ENCODE measurements at regions not wholly inside any gene's neighbourhood (a gene's known extent, or its start where the extent isn't known, plus 50 kb on each side); places are given as distances from the start of the nearest gene placed in this dataset.
"Not testable (repeated sequence)": the region's sequence is repeated elsewhere in the genome, so short reads cannot be mapped to it uniquely, and the experiment has no call there.

DNA sequence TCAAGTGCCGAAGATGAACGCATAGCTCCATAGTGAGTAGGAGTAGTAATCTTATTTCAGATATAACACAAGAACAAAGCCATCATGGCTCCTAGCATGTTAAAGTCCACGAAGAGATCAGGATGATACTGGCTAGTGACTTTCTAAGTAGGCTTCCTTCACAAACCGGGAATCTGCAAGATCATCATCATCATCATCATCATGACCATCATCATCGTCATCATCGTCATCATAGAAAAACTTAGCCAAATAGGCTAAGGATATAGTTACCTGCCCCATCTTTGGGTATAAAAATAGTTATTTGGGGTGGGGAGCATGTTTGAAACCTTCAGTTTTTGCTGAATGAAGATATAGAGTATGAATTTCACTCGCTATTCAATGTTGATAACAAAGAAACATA is 57.9 kb downstream of the PYDC2 start:
- DNase-seq = no peak

DNA sequence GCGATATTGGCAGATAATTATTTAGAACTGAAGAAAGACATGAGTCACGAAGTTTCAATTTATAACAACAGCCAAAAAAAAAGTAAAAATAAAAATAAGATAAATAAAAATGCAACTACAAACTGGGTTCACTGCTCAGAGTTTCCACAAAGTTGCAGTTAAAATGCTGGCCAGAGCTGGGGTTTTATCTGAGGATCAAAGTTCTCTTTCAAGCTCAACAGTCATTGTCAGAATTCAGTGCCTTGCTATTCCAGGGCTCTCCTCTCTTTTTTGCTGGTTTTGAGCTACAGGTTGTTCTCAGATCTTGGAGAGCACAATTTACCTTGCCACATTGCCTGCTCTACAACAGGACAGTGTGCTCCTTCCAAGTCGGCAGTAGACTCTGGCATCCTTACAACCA is 60.1 kb downstream of the PYDC2 start:
- no peak for DNase-seq

DNA sequence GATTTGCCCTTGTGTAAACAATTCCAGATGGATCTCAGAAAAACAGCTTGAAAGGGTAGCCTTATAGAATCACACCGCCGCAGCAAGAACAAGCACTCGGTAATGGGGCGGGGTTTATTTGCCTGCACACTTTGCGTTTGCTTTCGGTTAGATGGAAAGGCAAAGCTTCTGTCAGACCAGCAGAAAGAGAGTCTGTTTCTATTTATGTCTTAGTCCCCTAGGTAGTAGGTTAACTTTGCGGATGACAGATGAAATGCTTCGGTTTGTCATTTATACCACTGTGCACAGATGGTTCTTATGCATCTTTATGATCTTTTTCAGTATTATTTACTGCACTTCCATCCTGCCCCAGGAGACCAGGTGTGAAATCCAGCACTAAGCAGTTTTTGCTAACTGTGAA is 62.2 kb downstream of the PYDC2 start:
- no peak for DNase-seq

DNA sequence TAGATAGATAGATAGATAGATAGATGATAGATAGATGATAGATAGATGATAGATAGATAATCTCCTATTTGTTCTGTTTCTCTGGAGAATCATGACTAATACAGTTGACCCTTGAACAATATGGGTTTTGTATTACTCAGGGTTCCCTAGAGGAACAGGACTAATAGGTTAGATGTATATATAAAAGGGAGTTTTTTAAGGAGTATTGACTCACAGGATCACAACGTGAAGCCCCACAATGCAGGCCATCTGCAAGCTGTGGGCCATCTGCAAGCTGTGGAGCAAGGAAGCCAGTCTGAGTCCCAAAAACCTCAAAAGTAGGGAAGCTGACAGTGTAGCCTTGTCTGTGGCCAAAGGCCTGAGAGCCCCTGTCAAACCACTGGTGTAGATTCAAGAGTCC is 67.6 kb downstream of the PYDC2 start:
- DNase-seq = no peak

DNA sequence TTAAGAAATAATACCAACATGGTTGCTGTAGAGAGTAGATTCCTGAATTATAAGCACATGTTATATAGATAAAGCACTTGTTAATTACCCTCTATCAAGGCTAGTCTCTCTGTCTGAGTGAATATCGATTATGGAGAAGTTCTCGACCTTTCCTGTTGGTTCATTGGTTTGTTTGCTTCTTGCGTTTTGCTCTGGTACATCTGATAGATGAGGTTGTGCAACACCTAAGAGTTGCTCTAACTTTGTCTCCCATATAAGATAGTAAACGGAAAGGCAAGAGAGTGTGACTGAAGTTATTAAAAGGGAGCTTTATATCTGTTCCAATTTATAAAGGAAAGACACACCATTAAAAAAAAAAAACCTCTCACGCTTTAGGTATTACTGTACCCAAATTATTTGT is 69.0 kb downstream of the PYDC2 start:
- no peak for DNase-seq

DNA sequence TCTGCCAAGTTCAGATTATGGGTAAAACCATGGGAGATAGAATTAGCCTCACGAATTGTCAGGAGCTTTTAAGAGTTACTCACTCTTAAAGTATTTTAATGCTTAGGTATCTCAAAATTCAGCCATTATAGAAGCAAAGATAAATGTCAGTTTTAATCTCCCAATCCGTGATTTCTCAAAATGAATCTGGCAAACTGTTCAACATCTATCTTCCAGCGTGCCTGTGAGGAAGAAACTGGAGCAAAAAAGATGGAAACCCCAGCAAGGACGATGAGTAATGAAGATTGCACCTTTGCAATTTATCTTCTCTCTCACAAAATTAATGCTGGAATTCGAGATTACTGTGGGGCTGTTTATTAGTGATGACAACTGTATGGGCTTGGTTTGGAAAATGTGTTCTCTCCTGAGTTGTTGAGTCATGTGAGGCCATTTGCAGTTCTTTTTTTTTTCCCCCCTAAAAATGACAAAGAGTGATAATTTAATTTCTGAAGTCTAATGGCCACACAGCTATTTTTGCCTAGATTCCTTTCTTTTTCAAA is 70.5 kb downstream of the PYDC2 start:
- DNase-seq = no peak

DNA sequence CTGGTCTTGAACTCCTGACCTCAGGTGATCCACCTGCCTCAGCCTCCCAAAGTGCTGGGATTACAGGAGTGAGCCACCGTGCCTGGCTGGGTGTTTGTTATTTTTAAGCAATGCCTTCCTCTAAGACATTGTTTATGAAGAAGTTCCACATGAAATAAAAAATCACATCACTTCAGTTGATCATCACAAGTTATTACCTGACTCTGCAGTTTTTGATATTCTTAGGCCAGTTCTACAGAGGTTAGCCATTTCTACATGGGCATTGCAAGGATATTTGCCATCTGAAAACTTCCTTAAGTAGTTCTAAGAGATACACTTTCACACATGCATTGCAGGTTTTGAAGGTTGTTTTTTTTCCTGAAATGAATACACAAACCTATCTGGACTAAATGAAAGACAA is 82.1 kb downstream of the PYDC2 start:
- no peak for DNase-seq

DNA sequence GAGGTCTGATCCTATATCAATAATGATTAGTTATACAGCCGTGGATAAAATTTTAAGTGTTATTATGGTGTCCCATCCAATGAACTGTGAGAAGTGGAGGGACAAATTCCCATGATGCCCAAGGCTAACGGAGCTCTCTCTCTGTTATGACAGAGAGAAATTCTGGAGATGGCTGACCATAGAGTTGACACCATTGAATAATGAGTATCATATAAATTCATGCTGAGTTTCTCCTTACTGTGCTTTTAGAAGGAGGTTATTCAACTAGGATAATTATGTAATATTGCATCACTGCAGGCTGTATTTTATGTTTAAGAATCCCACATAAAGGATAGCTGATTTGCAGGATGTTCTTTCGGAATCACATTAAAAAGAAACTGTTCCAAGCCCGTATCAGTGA is 82.9 kb downstream of the PYDC2 start:
- no peak for DNase-seq

DNA sequence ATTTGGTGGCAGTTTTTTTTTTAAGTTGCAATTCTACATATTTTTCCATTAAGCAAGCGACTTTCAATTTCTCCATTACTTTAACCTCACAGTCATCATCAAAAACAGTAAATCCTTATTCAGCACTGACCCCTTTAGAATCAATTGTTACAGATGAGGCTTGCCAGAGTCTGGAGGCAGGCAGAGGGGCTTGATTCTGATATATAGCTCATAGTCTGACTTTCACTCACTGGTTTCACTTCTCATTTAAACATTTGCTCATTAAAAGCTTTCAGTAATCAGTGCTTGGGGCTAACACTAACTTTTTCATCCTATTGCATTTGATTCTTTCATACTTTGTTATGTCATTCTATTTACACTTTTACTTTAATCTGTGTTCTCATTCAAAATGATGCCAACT is 88.4 kb downstream of the PYDC2 start:
- DNase-seq = no peak

DNA sequence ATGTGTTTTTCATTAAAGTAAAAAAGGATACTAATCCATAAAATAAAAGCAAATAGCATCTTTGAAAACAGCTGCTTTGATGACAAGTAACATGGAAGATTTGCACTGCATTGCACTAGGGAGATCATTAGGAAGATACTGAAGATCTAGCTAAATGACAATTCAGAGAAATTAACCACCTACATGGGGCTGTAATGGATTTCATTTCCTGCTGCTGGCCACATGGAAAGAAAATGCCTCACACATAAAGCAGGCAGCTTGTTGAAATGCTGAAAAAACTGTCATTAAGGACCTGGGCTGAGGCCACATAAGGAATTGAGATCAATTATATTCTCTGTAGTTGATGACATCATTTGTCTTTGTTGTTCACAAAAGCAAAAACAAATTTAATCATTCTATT is 94.1 kb downstream of the PYDC2 start:
- no peak for DNase-seq

DNA sequence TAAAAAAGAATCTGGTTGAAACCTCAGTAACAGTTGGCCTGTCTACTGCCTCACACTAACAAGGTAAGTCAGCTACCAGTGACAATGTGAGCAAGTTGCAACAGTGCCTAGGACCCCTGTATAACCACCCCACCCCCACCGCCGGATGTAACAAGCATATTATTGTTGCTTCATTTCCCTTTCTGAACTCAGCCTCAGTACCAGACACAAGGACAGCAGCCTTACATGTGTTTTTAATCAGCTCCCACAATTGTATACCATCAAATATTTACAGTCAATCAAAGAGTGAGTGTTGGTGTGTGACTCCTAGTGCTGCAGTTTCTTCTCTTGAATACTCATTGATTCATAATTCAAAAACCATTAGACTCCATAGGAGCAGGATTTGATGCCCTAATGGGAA is 96.4 kb downstream of the PYDC2 start:
- no peak for DNase-seq

DNA sequence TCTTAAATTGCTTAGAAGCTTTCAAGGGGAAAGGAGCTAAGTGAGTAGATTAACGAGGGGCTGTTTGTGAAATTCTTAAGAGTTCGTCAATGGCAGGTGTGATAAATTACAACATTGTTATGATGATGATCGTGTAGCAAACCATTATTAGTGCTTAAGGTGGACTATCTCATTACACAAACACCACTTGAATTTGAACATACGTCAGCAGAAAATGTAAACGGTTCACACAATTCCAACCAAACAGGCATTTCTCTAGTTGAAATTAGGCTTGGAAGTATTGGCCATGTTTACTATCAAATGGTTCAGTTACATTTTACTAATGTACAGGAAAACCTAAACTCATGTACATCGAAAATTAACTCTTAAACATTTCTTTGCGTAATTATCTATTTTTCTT is 102.8 kb downstream of the PYDC2 start:
- DNase-seq = no peak

DNA sequence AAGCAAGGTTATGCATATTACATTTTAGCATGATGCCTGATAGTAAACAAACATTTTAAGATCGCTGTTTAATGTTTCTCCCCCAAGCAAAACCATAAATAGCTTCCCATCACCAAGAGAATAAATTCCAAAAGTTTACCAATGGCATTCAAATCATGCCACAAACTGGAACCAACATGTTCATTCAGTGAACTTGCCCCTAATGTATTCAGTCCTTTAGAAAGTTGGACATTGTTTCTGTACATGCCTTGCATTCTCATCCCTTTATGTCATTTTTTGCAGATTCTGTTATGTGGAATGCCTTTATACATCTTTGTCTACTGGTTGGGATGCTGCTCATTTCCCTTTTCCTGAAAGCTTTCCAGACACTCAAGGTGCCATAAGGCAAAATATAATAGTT is 105.5 kb downstream of the PYDC2 start:
- no peak for DNase-seq

DNA sequence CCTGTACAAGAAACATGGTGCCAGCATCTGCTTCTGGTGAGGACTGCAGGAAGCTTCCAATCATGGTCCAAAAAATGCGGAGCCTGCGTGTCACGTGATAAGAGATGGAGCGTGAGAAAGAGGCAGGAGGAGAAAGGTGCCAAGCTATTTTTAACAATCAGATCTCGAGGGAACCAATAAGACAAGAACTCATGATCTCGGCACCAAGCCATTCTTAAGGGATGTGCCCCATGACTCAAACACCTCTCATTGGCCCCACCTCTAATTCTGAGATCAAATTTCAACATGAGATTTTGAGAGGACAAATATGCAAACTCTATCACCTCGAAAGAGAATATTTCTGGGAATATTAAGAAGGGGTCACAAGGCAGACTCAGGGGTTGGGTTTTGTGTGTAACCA is 107.2 kb downstream of the PYDC2 start:
- DNase-seq = no peak

DNA sequence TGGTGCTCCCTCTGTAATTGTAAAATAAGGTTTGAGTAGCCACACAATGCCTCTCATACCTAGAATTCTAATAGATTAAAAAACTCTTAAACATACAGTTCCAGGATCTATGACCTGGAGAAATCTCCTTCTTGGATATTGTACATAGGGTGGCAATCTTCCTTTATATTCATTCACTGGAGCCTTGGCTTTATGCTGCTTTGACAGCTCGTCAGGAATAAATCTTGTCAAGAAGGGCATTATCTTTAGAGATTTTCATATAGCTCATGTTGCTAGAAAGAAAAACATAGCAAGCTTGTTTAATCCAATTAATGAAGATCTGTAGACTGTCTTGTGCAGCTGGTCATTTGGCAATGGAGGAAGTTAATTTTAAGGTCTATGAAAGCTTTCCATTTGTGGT is 131.1 kb downstream of the PYDC2 start:
- no peak for DNase-seq

DNA sequence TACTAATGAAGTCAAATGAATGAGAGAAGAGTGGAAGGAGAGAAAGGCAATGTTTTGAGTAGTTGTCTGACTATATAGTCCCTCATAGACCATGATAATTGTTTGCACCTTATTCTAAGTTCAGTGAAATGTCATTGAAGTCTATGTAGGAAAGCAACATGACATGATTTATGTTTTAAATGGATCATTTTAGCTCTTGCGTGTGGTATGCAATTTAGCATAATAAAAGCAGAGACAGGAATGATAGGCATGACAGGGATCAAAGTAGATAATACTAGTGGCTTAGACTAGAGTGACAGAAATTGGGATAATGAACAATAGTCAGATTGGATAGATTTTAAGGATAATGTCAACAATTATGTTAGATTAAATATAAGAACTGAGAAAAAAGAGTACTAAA is 132.5 kb downstream of the PYDC2 start:
- no peak for DNase-seq

DNA sequence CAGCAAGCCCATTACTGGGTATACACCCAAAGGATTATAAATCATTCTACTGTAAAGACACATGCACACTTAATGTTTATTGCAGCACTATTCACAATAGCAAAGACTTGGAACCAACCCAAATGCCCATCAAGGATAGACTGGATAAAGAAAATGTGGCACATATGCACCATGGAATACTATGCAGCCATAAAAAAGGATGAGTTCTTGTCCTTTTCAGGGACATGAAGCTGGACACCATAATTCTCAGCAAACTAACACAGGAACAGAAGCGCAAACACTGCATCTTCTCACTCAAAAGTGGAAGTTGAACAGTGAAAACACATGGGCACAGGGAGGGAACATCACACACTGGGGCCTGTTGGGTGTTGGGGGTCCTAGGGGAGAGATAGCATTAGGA is 154.5 kb downstream of the PYDC2 start:
- not testable (repeated sequence) for DNase-seq

DNA sequence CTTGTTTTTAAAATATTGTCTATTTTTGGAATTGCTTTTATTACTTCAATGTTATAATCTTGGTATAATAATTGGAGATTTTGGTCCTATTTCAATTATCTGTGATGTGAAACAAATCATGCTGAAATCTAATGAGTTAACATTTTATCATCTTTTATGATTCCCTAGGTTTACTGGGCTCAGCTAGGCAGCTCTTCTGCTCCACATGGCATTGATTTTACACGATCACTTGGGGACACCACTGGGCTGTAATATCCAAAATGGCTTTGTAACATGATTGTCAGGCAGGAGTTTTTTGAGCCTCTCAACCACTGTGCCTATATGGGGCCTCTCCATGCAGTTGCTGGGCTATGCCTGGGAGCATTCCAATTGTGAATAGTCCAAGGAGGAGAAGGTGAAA is 163.3 kb downstream of the PYDC2 start:
- DNase-seq = no peak

DNA sequence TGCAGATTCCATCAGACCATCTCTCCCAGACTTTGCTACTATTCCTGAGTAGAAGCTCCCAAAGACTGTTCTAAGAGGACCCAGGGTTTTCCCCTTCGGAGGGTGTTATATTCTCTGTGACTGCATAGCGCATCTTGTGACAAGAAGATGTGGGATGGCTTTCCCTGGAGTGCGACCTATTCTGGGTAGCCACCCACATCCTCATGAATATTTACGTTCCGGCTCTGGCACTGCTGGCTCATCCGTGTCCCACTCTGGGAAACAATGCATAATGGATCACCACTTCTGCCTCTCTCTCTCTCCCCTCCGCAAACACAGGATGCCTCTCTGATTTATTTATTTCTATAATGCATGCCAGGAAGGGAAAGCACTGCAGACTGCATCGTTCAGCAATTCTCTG is 166.1 kb downstream of the PYDC2 start:
- DNase-seq = peak; percentile 59 to 67

DNA sequence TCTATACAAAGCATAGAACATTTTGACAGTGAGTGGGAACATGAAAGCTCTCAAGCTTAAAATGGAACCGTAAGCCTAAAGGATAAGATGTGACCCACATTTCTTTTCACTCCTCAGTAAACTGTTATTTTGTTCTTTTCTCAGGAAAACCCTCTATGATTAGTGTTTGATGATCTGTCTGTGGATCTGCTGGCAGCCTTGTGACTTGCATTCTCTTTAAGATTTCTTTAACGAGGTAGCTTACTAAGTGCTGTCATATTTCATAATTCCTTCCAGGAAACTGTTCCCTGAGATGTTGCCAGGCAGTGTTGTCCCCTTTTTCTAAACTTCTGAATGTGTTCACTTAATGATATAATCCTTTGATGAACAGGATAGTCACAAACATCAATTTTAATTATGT is 167.6 kb downstream of the PYDC2 start:
- no peak for DNase-seq

DNA sequence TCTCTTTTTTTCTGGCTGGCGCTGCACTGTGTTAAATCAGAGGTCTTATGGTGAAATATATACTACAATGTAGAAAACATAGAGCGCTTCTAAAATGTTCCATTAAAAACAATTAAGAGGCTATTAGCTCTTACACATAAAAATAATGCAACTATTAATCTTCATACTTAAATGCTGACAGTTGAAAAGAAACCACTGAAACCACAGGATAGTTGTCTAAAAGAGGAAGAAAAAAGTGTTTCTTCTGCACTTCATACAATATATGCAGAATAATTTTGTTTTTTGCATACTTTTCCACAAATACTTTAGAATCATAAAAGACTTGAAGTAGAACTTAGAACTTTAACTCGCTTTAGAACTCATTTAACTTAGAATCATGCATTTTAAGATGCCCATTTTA is 170.5 kb downstream of the PYDC2 start:
- DNase-seq = no peak

DNA sequence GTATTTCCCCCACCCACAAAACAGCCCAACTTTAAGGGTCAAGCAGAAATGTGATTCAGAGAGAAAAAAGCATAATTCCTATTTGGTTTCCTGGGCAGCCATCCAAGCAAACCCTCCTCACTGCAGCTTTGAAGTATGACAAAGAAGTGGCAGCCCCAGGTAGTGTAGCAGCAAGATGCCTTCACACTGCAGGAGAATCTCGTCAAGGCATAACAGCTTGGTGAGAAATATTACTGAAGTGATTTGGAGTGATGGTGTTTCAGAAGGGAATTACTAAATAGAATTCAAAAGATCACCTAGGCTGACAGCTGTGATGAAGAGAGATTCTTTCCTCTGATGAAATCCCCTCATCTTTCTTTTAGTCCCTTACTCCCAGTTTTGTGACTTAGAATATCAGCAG is 173.9 kb downstream of the PYDC2 start:
- no peak for DNase-seq

DNA sequence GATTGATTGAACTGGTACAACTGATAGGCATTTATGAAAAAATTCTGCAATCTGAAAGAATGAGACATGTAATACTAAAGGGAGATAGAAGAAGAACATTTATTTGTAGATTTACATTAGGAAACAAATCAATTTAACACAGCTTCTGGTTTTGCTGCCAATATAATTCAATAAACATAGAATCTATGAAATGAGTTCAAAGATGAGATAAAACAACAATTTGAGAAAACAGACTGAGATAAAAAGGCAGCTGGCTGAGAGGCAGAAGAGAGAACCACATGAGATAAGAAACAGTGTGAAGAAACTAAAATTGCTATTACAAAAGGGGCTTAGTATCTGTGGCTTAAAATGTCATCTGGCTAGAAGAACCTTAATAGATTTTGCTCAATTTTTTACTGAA is 176.6 kb downstream of the PYDC2 start:
- no peak for DNase-seq

DNA sequence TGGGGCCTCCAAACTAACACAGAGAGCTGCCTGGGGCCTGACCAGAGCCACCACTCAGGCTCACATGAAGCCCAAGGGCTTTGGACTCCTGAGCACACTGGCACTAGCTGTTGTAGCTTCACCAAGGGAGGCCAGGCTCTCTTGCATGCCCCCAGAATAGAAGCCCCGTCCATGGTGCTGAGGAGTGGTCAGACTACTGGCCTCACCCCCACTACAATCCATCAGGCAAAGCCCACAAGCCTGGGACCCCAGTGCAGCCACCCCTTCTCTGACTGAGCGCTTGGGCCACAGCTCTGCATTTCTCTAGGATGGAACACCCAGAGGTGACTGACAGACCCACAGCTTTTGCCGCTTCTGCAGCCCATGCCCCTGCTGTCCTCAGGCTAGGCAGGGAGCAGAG is 180.8 kb downstream of the PYDC2 start:
- no peak for DNase-seq

DNA sequence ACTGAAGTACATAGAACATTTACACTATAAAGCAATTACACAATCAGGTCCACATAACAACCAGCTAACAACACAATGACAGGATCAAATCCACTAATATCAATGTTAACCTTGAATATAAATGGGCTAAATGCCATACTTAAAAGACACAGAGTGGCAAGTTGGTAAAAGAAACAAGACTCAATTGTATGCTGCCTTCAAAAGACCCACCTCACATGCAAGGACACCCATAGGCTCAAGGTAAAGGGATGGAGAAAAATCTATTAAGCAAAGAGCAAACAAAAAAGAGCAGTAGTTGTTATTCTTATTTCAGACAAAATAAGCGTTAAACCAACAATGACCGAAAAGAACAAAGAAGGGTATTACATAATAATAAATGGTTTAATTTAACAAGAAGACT is 183.3 kb downstream of the PYDC2 start:
- DNase-seq = no peak

DNA sequence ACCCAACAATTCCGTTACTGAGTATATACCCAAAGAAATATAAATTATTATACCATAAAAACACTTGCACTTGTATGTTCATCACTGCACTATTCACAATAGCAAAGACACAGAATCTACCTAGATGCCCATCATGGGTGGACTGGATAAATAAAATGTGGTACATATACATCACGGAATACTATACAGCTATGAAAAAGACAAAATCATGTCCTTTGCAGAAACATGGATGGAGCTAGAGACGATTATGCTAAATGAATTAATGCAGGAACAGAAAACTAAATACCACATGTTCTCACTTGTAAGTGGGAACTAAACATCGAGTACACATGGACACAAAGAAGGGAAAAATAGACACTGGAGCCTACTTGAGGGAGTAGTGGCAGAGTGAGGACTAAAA is 185.3 kb downstream of the PYDC2 start:
- no peak for DNase-seq
